Adrenal gland (tissue), 5 donors: ENCODE measurements at regions not wholly inside any gene's neighbourhood (a gene's known extent, or its start where the extent isn't known, plus 50 kb on each side); places are given as distances from the start of the nearest gene placed in this dataset.
"Not testable (repeated sequence)": the region's sequence is repeated elsewhere in the genome, so short reads cannot be mapped to it uniquely, and the experiment has no call there.

Experiments
- POLR2A ChIP-seq, 2 donors: fragments of 450-650 bp; IDR thresholded peaks; one replicate each; pipeline ENCODE4 v1.6.1; 2017; ENCODE audit warnings: antibody characterized with exemption in 2 of 2, mild to moderate bottlenecking in 2 of 2, moderate library complexity in 1 of 2
- TF ChIP-seq, protein P1 (sequence below), 6 experiments: fragments of 450-650 bp in 4 of 6; fragments of 200-600 bp in 2 of 6; sonication (generic) in 1 of 6; IDR thresholded peaks; 1 replicate in 5 of 6; 2 replicates in 1 of 6; pipeline versions ENCODE4 v1.5.1 to v1.8.0; 2016 to 2021; ENCODE audit warnings: antibody characterized with exemption in 6 of 6, mild to moderate bottlenecking in 2 of 6, moderate library complexity in 1 of 6
- donor health status: DM: no; HTN: no; CAD: no.

DNA sequence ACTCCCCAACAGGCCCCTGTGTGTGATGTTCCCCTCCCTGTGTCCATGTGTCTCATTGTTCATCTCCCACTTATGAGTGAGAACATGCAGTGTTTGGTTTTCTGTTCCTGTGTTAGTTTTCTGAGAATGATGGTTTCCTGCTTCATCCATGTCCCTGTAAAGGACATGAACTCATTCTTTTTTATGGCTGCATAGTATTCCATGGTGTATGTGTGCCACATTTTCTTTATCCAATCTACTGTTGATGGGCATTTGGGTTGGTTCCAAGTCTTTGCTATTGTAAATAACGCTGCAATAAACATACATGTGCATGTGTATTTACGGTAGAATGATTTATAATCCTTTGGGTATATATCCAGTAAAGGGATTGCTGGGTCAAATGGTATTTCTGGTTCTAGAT lies 72.7 kb upstream of the GNG12 start:
- TF ChIP-seq POLR2A (IDR thresholded peaks at IDR 0.05): not testable (repeated sequence)
- TF ChIP-seq, protein P1, sequence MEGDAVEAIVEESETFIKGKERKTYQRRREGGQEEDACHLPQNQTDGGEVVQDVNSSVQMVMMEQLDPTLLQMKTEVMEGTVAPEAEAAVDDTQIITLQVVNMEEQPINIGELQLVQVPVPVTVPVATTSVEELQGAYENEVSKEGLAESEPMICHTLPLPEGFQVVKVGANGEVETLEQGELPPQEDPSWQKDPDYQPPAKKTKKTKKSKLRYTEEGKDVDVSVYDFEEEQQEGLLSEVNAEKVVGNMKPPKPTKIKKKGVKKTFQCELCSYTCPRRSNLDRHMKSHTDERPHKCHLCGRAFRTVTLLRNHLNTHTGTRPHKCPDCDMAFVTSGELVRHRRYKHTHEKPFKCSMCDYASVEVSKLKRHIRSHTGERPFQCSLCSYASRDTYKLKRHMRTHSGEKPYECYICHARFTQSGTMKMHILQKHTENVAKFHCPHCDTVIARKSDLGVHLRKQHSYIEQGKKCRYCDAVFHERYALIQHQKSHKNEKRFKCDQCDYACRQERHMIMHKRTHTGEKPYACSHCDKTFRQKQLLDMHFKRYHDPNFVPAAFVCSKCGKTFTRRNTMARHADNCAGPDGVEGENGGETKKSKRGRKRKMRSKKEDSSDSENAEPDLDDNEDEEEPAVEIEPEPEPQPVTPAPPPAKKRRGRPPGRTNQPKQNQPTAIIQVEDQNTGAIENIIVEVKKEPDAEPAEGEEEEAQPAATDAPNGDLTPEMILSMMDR (IDR thresholded peaks at IDR 0.05): not testable (repeated sequence)
